Brain microvascular endothelial cell (primary cell): ENCODE measurements at regions not wholly inside any gene's neighbourhood (a gene's known extent, or its start where the extent isn't known, plus 50 kb on each side); places are given as distances from the start of the nearest gene placed in this dataset.

Experiments
- DNase-seq: peaks from one replicate; pipeline ENCODE4 v3.0.0-alpha.2; 2020
- H3K27ac ChIP-seq: fragments of 250-450 bp; sonication (Bioruptor Pico); 2 replicates; pipeline ENCODE4 v1.5.1; 2020; ENCODE audit warnings: mild to moderate bottlenecking, moderate library complexity
- H3K27me3 ChIP-seq: fragments of 250-450 bp; sonication (Bioruptor Pico); replicated peaks from 2 replicates; pipeline ENCODE4 v1.5.1; 2020; ENCODE audit warnings: mild to moderate bottlenecking
- H3K36me3 ChIP-seq: fragments of 250-450 bp; sonication (Bioruptor Pico); replicated peaks from 2 replicates; pipeline ENCODE4 v1.5.1; 2020; ENCODE audit warnings: mild to moderate bottlenecking
- H3K4me3 ChIP-seq: 2 replicates; pipeline ENCODE4 v1.5.1; 2011; ENCODE audit warnings: low read depth, mild to moderate bottlenecking, control low read depth, low read length, moderate library complexity
- CTCF ChIP-seq: IDR thresholded peaks from 2 replicates; pipeline ENCODE4 v1.5.1; 2011; ENCODE audit warnings: low read depth, mild to moderate bottlenecking, moderate library complexity, low read length, control low read depth, inconsistent platforms; ENCODE audit errors: missing control alignments
- in situ Hi-C: cut with HindIII; loops from 2 replicates; pipeline ENCODE4 v1.10.0; 2017; ENCODE audit warnings: low sequenced_read_pairs, low pct_ligation_motif_present

- in situ Hi-C loops, result no loop called here
- no peak for TF ChIP-seq CTCF
Observed at GRCh38 chr10:128494665-128495064, 368.4 kb upstream of the MKI67 start.

GRCh38 chr10:128497660-128498377 lies 371.6 kb upstream of the MKI67 start:
- in situ Hi-C loops, result no loop called here
- no peak overlapping the region for H3K27ac ChIP-seq
- TF ChIP-seq CTCF, result no peak
- no peak for DNase-seq
- H3K4me3 ChIP-seq, result no peak overlapping the region
- no peaks in the 10 kb centered on the region for H3K36me3 ChIP-seq
- H3K27me3 ChIP-seq, result no peaks in the 10 kb centered on the region

More at GRCh38 chr10:128494665-128495064, 368.4 kb upstream of the MKI67 start:
- Histone ChIP-seq H3K4me3 (no peak overlapping the region), H3K36me3 (no peaks in the 10 kb centered on the region), H3K27me3 (no peaks in the 10 kb centered on the region), H3K27ac (no peak overlapping the region)
- DNase-seq, result no peak

DNA sequence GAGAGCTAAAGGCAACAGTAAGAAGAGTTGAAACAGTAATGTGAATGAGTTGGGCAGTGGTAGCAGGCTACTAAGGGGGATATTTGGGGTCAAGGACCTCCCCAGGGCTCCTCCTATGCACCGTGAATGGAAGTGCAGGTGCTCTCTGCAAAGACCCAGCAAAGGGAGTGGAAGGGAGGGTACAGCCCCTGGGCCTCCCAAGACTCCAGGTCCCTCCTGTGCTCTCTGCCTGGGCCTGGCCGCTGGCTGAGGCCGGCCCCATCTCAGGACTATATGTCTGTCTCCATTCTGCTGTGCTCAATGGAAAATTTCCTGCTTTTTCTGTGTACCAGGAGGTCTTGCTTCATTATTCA lies 372.1 kb upstream of the MKI67 start:
- in situ Hi-C loops, result no loop called here
- no peak for TF ChIP-seq CTCF
- H3K27ac ChIP-seq, result no peak overlapping the region
- no peaks in the 10 kb centered on the region for H3K27me3 ChIP-seq
- DNase-seq, result no peak
- no peaks in the 10 kb centered on the region for H3K36me3 ChIP-seq
- no peak overlapping the region for H3K4me3 ChIP-seq

DNA sequence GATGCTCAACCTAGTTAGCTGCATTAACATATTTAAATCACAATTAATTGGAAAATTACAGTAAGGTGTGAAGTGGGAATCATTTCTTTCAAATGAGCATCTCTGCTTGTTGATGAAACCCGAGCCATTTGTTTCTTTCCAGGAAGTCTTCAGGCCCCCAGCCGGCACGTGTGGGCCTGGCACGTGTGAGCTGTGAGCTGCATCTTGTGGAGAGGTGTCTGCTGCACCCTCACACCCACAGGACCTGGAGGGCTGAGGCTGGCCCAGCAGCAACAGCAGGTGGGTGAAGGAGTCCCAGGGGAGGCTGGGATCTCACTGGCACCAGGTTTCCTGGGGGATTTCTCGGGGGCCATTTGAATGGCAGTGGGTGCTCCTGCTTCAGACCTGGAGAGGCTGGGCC lies 372.5 kb upstream of the MKI67 start:
- Histone ChIP-seq H3K27ac (no peak overlapping the region), H3K36me3 (no peaks in the 10 kb centered on the region), H3K27me3 (no peaks in the 10 kb centered on the region), H3K4me3 (no peak overlapping the region)
- TF ChIP-seq CTCF, result no peak
- DNase-seq, result no peak
- in situ Hi-C loops, result no loop called here

DNA sequence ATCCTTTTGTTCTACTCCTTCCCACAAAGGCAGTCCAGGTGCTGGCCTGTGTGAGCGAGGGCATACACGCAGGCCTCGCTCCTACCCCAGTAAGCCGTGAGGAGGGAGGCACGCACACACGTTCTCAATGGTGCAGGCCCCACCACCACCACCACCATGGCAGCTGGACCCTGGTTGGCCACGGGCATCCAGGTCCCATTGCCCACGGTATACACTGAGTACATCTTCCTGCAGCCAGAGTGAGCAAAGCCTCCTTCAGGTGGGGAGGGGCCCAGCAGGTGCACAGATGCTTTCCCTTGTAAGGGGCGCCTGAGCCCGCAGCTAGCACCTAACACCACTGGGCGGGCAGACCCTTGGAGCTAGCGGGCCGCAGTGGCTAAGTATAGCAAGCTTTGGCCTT lies 373.3 kb upstream of the MKI67 start:
- Histone ChIP-seq H3K4me3 (no peak overlapping the region), H3K27ac (no peak overlapping the region), H3K36me3 (no peaks in the 10 kb centered on the region), H3K27me3 (no peaks in the 10 kb centered on the region)
- DNase-seq, result no peak
- no peak for TF ChIP-seq CTCF
- in situ Hi-C loops, result no loop called here

- DNase-seq, result no peak
- in situ Hi-C loops, result no loop called here
- no peaks in the 10 kb centered on the region for H3K27me3 ChIP-seq
- no peak for TF ChIP-seq CTCF
- no peak overlapping the region for H3K27ac ChIP-seq
- H3K4me3 ChIP-seq, result no peak overlapping the region
- H3K36me3 ChIP-seq, result no peaks in the 10 kb centered on the region
Observed at GRCh38 chr10:128499956-128500355, 373.7 kb upstream of the MKI67 start.
